HG03139 (cell line): ENCODE measurements at regions not wholly inside any gene's neighbourhood (a gene's known extent, or its start where the extent isn't known, plus 50 kb on each side); places are given as distances from the start of the nearest gene placed in this dataset.

Experiments
- ATAC-seq: cut with Tn5 transposase; IDR thresholded peaks from one replicate; pipeline ENCODE4 v1.9.1; 2021; ENCODE audit not compliant: unreplicated experiment

- no peak for ATAC-seq
Observed at GRCh38 chr16:80198311-80199299, 342.2 kb upstream of the DYNLRB2 start.

GRCh38 chr16:80197741-80198201, 343.0 kb upstream of the DYNLRB2 start:
- no peak for ATAC-seq

- ATAC-seq, result no peak
Observed at GRCh38 chr16:80191928-80192327, 348.9 kb upstream of the DYNLRB2 start.

GRCh38 chr16:80189476-80190175, 351.2 kb upstream of the DYNLRB2 start:
- no peak for ATAC-seq

GRCh38 chr16:80176114-80176513, 364.7 kb upstream of the DYNLRB2 start:
- ATAC-seq, result no peak

- no peak for ATAC-seq
Observed at GRCh38 chr16:80175011-80175410, 365.8 kb upstream of the DYNLRB2 start.

- no peak for ATAC-seq
Observed at GRCh38 chr16:80174416-80174815, 366.4 kb upstream of the DYNLRB2 start.

GRCh38 chr16:80171746-80172145, 369.0 kb upstream of the DYNLRB2 start:
- ATAC-seq, result no peak

- no peak for ATAC-seq
Observed at GRCh38 chr16:80171199-80171598, 369.6 kb upstream of the DYNLRB2 start.

GRCh38 chr16:80167657-80168390, 373.0 kb upstream of the DYNLRB2 start:
- no peak for ATAC-seq

GRCh38 chr16:80166082-80166481, 374.7 kb upstream of the DYNLRB2 start:
- ATAC-seq, result no peak

GRCh38 chr16:80164966-80165550, 375.7 kb upstream of the DYNLRB2 start:
- no peak for ATAC-seq

GRCh38 chr16:80163339-80163738, 377.5 kb upstream of the DYNLRB2 start:
- ATAC-seq, result no peak

GRCh38 chr16:80161799-80162739, 378.7 kb upstream of the DYNLRB2 start:
- no peak for ATAC-seq

- ATAC-seq, result no peak
Observed at GRCh38 chr16:80158766-80159165, 382.0 kb upstream of the DYNLRB2 start.

GRCh38 chr16:80151722-80152111, 389.1 kb upstream of the DYNLRB2 start:
- no peak for ATAC-seq

GRCh38 chr16:80150978-80151721, 389.6 kb upstream of the DYNLRB2 start:
- no peak for ATAC-seq

- ATAC-seq, result no peak
Observed at GRCh38 chr16:80148826-80149225, 392.0 kb upstream of the DYNLRB2 start.

GRCh38 chr16:80147026-80147655, 393.7 kb upstream of the DYNLRB2 start:
- no peak for ATAC-seq
